HG03432 (cell line): ENCODE measurements at regions not wholly inside any gene's neighbourhood (a gene's known extent, or its start where the extent isn't known, plus 50 kb on each side); places are given as distances from the start of the nearest gene placed in this dataset.

Experiments
- ATAC-seq: cut with Tn5 transposase; IDR thresholded peaks from one replicate; pipeline ENCODE4 v1.9.1; 2021; ENCODE audit warnings: mild to moderate bottlenecking, moderate library complexity; ENCODE audit not compliant: unreplicated experiment

GRCh38 chr12:59839514-59839913 lies 243.7 kb downstream of the SLC16A7 start:
- ATAC-seq, result no peak

GRCh38 chr12:59843260-59843843 lies 247.5 kb downstream of the SLC16A7 start:
- no peak for ATAC-seq

GRCh38 chr12:59844750-59845149 lies 248.9 kb downstream of the SLC16A7 start:
- no peak for ATAC-seq

- ATAC-seq, result no peak
These were observed 249.5 kb downstream of the SLC16A7 start for GRCh38 chr12:59845293-59845692.

GRCh38 chr12:59847127-59847526 lies 251.3 kb downstream of the SLC16A7 start:
- ATAC-seq, result no peak

GRCh38 chr12:59850268-59850667 lies 254.4 kb downstream of the SLC16A7 start:
- no peak for ATAC-seq

- no peak for ATAC-seq
These were observed 262.8 kb downstream of the SLC16A7 start for GRCh38 chr12:59858508-59859170.

- no peak for ATAC-seq
These were observed 263.3 kb downstream of the SLC16A7 start for GRCh38 chr12:59859171-59859510.

- ATAC-seq, result no peak
These were observed 265.8 kb downstream of the SLC16A7 start for GRCh38 chr12:59861635-59862034.

- ATAC-seq, result no peak
These were observed 271.2 kb downstream of the SLC16A7 start for GRCh38 chr12:59867055-59867454.

- no peak for ATAC-seq
These were observed 271.9 kb downstream of the SLC16A7 start for GRCh38 chr12:59867689-59868088.

- no peak for ATAC-seq
These were observed 275.9 kb downstream of the SLC16A7 start for GRCh38 chr12:59871779-59872178.

GRCh38 chr12:59873136-59873535 lies 277.3 kb downstream of the SLC16A7 start:
- no peak for ATAC-seq

- ATAC-seq, result no peak
These were observed 279.0 kb downstream of the SLC16A7 start for GRCh38 chr12:59874781-59875180.

- no peak for ATAC-seq
These were observed 290.4 kb downstream of the SLC16A7 start for GRCh38 chr12:59886131-59886733.

GRCh38 chr12:59887178-59887577 lies 291.3 kb downstream of the SLC16A7 start:
- no peak for ATAC-seq

GRCh38 chr12:59890896-59891579 lies 295.2 kb downstream of the SLC16A7 start:
- ATAC-seq, result no peak

GRCh38 chr12:59895166-59895775 lies 299.4 kb downstream of the SLC16A7 start:
- ATAC-seq, result no peak

GRCh38 chr12:59904874-59905521 lies 309.2 kb downstream of the SLC16A7 start:
- ATAC-seq, result no peak

GRCh38 chr12:59911516-59911915 lies 315.7 kb downstream of the SLC16A7 start:
- ATAC-seq, result no peak

GRCh38 chr12:59916988-59917387 lies 321.2 kb downstream of the SLC16A7 start:
- no peak for ATAC-seq
